ENCODE measurements at regions not wholly inside any gene's neighbourhood (a gene's known extent, or its start where the extent isn't known, plus 50 kb on each side); places are given as distances from the start of the nearest gene placed in this dataset.

DNA sequence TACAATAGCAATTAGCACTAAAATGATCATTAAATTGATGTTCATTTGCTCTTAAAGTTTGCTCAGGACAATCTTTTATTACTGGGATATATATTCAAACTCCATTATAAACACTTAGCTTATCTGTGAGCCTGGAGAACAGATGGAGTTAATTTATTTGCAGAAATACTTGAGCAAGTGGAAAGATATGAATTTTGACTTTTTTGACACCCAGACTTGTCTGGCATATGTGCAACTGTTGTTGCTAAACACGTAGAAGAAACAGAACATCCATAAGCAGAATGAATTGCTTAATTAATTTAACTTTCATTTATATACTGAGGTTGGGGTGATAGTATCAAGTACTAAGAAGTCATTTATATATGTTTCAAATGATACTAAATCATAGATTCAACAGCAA, 820.7 kb upstream of the TYRP1 start:
- no peak overlapping the region for H3K27ac ChIP-seq (ENCODE audit: low read depth in 2 of 2, low read length in 2 of 2)
- H3K4me3 ChIP-seq (ENCODE audit: low read length in 3 of 3), result no peak overlapping the region
- peak; percentile 8 for FAIRE-seq
- TF ChIP-seq, protein P1, sequence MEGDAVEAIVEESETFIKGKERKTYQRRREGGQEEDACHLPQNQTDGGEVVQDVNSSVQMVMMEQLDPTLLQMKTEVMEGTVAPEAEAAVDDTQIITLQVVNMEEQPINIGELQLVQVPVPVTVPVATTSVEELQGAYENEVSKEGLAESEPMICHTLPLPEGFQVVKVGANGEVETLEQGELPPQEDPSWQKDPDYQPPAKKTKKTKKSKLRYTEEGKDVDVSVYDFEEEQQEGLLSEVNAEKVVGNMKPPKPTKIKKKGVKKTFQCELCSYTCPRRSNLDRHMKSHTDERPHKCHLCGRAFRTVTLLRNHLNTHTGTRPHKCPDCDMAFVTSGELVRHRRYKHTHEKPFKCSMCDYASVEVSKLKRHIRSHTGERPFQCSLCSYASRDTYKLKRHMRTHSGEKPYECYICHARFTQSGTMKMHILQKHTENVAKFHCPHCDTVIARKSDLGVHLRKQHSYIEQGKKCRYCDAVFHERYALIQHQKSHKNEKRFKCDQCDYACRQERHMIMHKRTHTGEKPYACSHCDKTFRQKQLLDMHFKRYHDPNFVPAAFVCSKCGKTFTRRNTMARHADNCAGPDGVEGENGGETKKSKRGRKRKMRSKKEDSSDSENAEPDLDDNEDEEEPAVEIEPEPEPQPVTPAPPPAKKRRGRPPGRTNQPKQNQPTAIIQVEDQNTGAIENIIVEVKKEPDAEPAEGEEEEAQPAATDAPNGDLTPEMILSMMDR (IDR thresholded peaks at IDR 0.05; ENCODE audit: borderline replicate concordance, extremely low read depth, insufficient read depth), result no peak
- DNase-seq, result no peak
- H3K9ac ChIP-seq (ENCODE audit: low read length in 3 of 3), result no peak overlapping the region
- intact Hi-C loops (cut with DNase I), result no loop called here
- H3K4me1 ChIP-seq (ENCODE audit: control insufficient read depth in 2 of 3, insufficient read depth in 2 of 3, low read depth in 1 of 3, low read length in 3 of 3), result no peaks in the 10 kb centered on the region
- H3K27me3 ChIP-seq (ENCODE audit: control insufficient read depth, insufficient read depth, low read length), result no peaks in the 10 kb centered on the region
- H3K9me3 ChIP-seq (ENCODE audit: control insufficient read depth in 2 of 3, insufficient read depth in 1 of 3, low read length in 3 of 3), result no peaks in the 10 kb centered on the region
- no peaks in the 10 kb centered on the region for H3K36me3 ChIP-seq (ENCODE audit: control insufficient read depth in 2 of 3, insufficient read depth in 3 of 3, low read length in 3 of 3)

DNA sequence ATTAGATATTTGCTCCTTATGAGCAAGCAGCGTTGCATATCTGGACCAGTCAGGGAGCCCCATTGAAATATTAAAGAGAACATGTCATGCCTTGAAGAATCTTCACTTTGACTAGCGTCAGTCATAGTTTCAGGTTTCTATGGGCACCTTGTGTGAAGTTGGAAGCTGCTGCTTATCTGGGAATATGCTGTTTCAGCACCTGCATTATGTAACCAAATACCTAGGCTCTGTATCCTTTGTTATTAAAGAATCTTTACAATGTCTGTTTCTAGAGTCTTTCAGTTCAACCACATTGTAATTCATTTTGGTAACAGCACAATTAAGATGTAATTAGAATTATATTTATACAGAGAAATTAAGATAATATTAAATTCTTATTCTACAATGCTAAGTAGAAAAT, 818.8 kb upstream of the TYRP1 start:
- Histone ChIP-seq H3K27ac (ENCODE audit: low read depth in 2 of 2, low read length in 2 of 2) (no peak overlapping the region), H3K9ac (ENCODE audit: low read length in 3 of 3) (no peak overlapping the region), H3K36me3 (ENCODE audit: control insufficient read depth in 2 of 3, insufficient read depth in 3 of 3, low read length in 3 of 3) (no peaks in the 10 kb centered on the region), H3K4me3 (ENCODE audit: low read length in 3 of 3) (no peak overlapping the region), H3K9me3 (ENCODE audit: control insufficient read depth in 2 of 3, insufficient read depth in 1 of 3, low read length in 3 of 3) (no peaks in the 10 kb centered on the region), H3K27me3 (ENCODE audit: control insufficient read depth, insufficient read depth, low read length) (no peaks in the 10 kb centered on the region), H3K4me1 (ENCODE audit: control insufficient read depth in 2 of 3, insufficient read depth in 2 of 3, low read depth in 1 of 3, low read length in 3 of 3) (no peaks in the 10 kb centered on the region)
- TF ChIP-seq, protein P1 (IDR thresholded peaks at IDR 0.05; ENCODE audit: borderline replicate concordance, extremely low read depth, insufficient read depth), result no peak
- intact Hi-C loops (cut with DNase I), result no loop called here
- FAIRE-seq, result no peak
- no peak for DNase-seq

DNA sequence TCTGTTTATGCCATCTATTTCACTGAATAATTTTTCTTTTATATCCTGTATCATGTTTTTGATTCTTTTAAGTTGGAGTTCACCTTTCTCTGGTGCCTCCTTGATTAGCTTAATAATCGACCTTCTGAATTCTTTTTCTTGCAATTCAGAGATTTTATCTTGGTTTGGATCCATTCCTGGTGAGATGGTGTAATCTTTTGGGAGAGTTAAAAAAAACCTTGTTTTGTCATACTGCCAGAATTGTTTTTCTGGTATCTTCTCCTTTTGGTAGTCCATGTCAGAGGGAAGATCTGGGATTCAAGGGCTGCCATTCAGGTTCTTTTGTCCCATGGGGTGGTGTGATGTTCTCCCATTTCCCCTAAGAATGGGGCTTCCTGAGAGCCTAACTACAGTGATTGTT, 800.8 kb upstream of the TYRP1 start:
- no peak overlapping the region for H3K4me3 ChIP-seq (ENCODE audit: low read length in 3 of 3)
- H3K36me3 ChIP-seq (ENCODE audit: control insufficient read depth in 2 of 3, insufficient read depth in 3 of 3, low read length in 3 of 3), result no peaks in the 10 kb centered on the region
- FAIRE-seq (no peak), DNase-seq (no peak)
- H3K27me3 ChIP-seq (ENCODE audit: control insufficient read depth, insufficient read depth, low read length), result no peaks in the 10 kb centered on the region
- H3K9me3 ChIP-seq (ENCODE audit: control insufficient read depth in 2 of 3, insufficient read depth in 1 of 3, low read length in 3 of 3), result no peaks in the 10 kb centered on the region
- TF ChIP-seq, protein P1 (IDR thresholded peaks at IDR 0.05; ENCODE audit: borderline replicate concordance, extremely low read depth, insufficient read depth), result no peak
- H3K27ac ChIP-seq (ENCODE audit: low read depth in 2 of 2, low read length in 2 of 2), result no peak overlapping the region
- H3K9ac ChIP-seq (ENCODE audit: low read length in 3 of 3), result no peak overlapping the region
- no peaks in the 10 kb centered on the region for H3K4me1 ChIP-seq (ENCODE audit: control insufficient read depth in 2 of 3, insufficient read depth in 2 of 3, low read depth in 1 of 3, low read length in 3 of 3)
- intact Hi-C loops (cut with DNase I), result no loop called here

DNA sequence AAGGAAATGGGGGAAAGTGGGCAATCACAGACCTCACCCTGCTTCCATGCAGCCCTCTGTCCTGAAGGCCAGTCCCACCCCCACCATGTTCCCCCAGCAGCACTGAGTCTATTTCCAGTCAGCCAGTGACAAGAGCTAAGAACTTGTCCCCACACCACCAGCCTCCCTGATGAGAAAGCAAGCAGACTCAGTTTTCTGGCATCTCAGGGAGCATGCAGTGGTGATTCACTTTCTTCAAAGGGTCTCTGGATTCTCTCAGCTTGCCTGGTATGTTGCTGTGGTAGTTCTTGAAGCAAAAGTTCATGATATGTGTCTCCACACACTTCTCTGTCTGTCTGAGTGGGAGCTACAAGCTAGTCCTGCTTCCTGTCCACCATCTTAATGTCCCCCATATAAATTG, 799.9 kb upstream of the TYRP1 start:
- Histone ChIP-seq H3K27me3 (ENCODE audit: control insufficient read depth, insufficient read depth, low read length) (no peaks in the 10 kb centered on the region), H3K9me3 (ENCODE audit: control insufficient read depth in 2 of 3, insufficient read depth in 1 of 3, low read length in 3 of 3) (no peaks in the 10 kb centered on the region), H3K27ac (ENCODE audit: low read depth in 2 of 2, low read length in 2 of 2) (no peak overlapping the region), H3K36me3 (ENCODE audit: control insufficient read depth in 2 of 3, insufficient read depth in 3 of 3, low read length in 3 of 3) (no peaks in the 10 kb centered on the region), H3K9ac (ENCODE audit: low read length in 3 of 3) (no peak overlapping the region), H3K4me1 (ENCODE audit: control insufficient read depth in 2 of 3, insufficient read depth in 2 of 3, low read depth in 1 of 3, low read length in 3 of 3) (no peaks in the 10 kb centered on the region), H3K4me3 (ENCODE audit: low read length in 3 of 3) (no peak overlapping the region)
- TF ChIP-seq, protein P1 (IDR thresholded peaks at IDR 0.05; ENCODE audit: borderline replicate concordance, extremely low read depth, insufficient read depth), result no peak
- no peak for DNase-seq
- FAIRE-seq, result no peak
- intact Hi-C loops (cut with DNase I), result no loop called here

Measured in kidney (tissue), 13 donors.